OCI-LY3 (cell line): ENCODE measurements at regions not wholly inside any gene's neighbourhood (a gene's known extent, or its start where the extent isn't known, plus 50 kb on each side); places are given as distances from the start of the nearest gene placed in this dataset.

Experiments
- CTCF ChIP-seq: fragments of 200-600, 300-600 bp; sonication (generic); IDR thresholded peaks from 2 replicates; pipeline ENCODE4 v1.5.1; 2014; ENCODE audit warnings: antibody characterized with exemption, low read length, low read depth
- EZH2phosphoT487 ChIP-seq: fragments of 200-600 bp; shearing (Covaris generic); IDR thresholded peaks from 2 replicates; pipeline ENCODE4 v1.6.1; 2018; ENCODE audit warnings: antibody characterized with exemption, mixed run types, low read depth

GRCh38 chr12:78406213-78406612 lies 458.4 kb upstream of the SYT1 start:
- TF ChIP-seq CTCF (no peak), EZH2phosphoT487 (no peak)
